Left ventricle myocardium superior (tissue), 1 donor: ENCODE measurements at regions not wholly inside any gene's neighbourhood (a gene's known extent, or its start where the extent isn't known, plus 50 kb on each side); places are given as distances from the start of the nearest gene placed in this dataset.

Source experiments
- ATAC-seq: fragments of 200-7000 bp; cut with Tn5 transposase; one replicate; pipeline ENCODE4 v1.9.1; 2020; ENCODE audit warnings: mild to moderate bottlenecking, moderate library complexity
- DNase-seq: peaks from one replicate; pipeline ENCODE4 v3.0.0-alpha.2; 2020
- intact Hi-C: fragments of 100-400 bp; cut with micrococcal nuclease; formaldehyde crosslinking; loops from one replicate; pipeline ENCODE4 v1.11.0; 2022
- donor health status: DM: no; HTN: yes; CAD: no; lungs with severe emphysema.

- DNase-seq (no peak), ATAC-seq (no peak)
- intact Hi-C loops: no loop called here
Measured at GRCh38 chr21:28226563-28226962, 766.1 kb downstream of the LTN1 start.

- ATAC-seq (no peak), DNase-seq (no peak)
- intact Hi-C loops: no loop called here
Measured at GRCh38 chr21:28224191-28224726, 768.4 kb downstream of the LTN1 start.

- intact Hi-C loops: no loop called here
- ATAC-seq (no peak), DNase-seq (no peak)
Measured at GRCh38 chr21:28221984-28222383, 770.7 kb downstream of the LTN1 start.

- ATAC-seq: peak; percentile 21
- intact Hi-C loops: no loop called here
- DNase-seq: no peak
Measured at GRCh38 chr21:28220680-28221079, 772.0 kb downstream of the LTN1 start.

- ATAC-seq (no peak), DNase-seq (no peak)
- intact Hi-C loops: no loop called here
Measured at GRCh38 chr21:28216976-28217523, 775.6 kb downstream of the LTN1 start.

GRCh38 chr21:28215214-28215954 is 777.3 kb downstream of the LTN1 start:
- ATAC-seq (peak; percentile 98), DNase-seq (peak; percentile 44)
- intact Hi-C loops: no loop called here

GRCh38 chr21:28214786-28215185 is 777.9 kb downstream of the LTN1 start:
- intact Hi-C loops: no loop called here
- DNase-seq (no peak), ATAC-seq (peak; percentile 31)

- DNase-seq: no peak
- ATAC-seq: no peak
- intact Hi-C loops: no loop called here
Measured at GRCh38 chr21:28213261-28213660, 779.4 kb downstream of the LTN1 start.

- intact Hi-C loops: no loop called here
- peak; percentile 65 for ATAC-seq
Measured at GRCh38 chr21:28212061-28212460, 780.6 kb downstream of the LTN1 start.

GRCh38 chr21:28207436-28208173 is 785.1 kb downstream of the LTN1 start:
- ATAC-seq (peak; percentile 55), DNase-seq (no peak)
- intact Hi-C loops: no loop called here

More at GRCh38 chr21:28212061-28212460, 780.6 kb downstream of the LTN1 start:
- DNase-seq: no peak

GRCh38 chr21:28200726-28201125 is 792.0 kb downstream of the LTN1 start:
- no peak for ATAC-seq
- intact Hi-C loops: no loop called here

GRCh38 chr21:28196981-28197380 is 795.7 kb downstream of the LTN1 start:
- intact Hi-C loops: no loop called here
- no peak for ATAC-seq
- no peak for DNase-seq

More at GRCh38 chr21:28200726-28201125, 792.0 kb downstream of the LTN1 start:
- DNase-seq: no peak

- DNase-seq (no peak), ATAC-seq (no peak)
- intact Hi-C loops: no loop called here
Measured at GRCh38 chr21:28193189-28193588, 799.5 kb downstream of the LTN1 start.

GRCh38 chr21:28186604-28187003 is 806.1 kb downstream of the LTN1 start:
- DNase-seq: no peak
- intact Hi-C loops: no loop called here
- no peak for ATAC-seq

GRCh38 chr21:28181730-28182129 is 810.9 kb downstream of the LTN1 start:
- no peak for ATAC-seq
- no peak for DNase-seq
- intact Hi-C loops: no loop called here

- intact Hi-C loops: no loop called here
- no peak for ATAC-seq
- DNase-seq: no peak
Measured at GRCh38 chr21:28179136-28179535, 813.5 kb downstream of the LTN1 start.

GRCh38 chr21:28177124-28177523 is 815.6 kb downstream of the LTN1 start:
- ATAC-seq: no peak
- no peak for DNase-seq
- intact Hi-C loops: no loop called here

- ATAC-seq (no peak), DNase-seq (no peak)
- intact Hi-C loops: no loop called here
Measured at GRCh38 chr21:28174701-28175100, 818.0 kb downstream of the LTN1 start.

GRCh38 chr21:28174006-28174405 is 818.7 kb downstream of the LTN1 start:
- DNase-seq: no peak
- no peak for ATAC-seq
- intact Hi-C loops: no loop called here

- intact Hi-C loops: no loop called here
- no peak for DNase-seq
- no peak for ATAC-seq
Measured at GRCh38 chr21:28172376-28172775, 820.3 kb downstream of the LTN1 start.
